ENCODE measurements at regions not wholly inside any gene's neighbourhood (a gene's known extent, or its start where the extent isn't known, plus 50 kb on each side); places are given as distances from the start of the nearest gene placed in this dataset.

DNA sequence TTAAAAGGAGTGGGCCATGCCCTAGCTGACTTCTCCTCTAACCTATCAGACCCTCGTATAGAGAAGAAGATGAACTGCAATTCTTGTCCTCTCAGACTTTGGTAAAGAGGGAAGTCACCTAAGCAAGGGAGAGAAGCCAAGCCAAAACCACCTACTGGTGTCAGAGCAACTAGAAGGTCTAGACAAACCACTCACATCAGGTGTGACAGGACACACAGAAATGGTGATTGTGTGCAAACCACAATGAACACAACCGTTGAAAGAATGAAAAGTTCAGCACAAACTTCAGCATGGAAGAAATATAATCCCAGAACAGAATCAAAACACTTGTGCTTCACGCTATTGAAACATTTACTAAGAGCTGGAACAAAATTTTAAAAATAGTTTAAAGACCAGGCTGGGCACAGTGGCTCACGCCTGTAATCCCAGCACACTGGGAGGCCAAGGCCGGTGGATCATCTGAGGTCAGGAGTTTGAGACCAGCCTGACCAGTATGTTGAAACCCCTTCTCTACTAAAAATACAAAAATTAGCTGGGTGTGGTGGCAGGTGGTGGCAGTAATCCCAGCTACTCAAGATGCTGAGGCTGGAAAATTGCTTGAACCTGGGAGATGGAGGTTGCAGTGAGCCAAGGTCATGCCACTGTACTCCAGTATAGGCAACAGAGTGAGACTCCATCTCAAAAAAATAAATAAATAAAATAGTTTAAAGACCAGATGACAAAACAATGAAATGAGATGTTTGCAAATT lies 56.2 kb upstream of the NTF3 start:
- TF ChIP-seq, protein P1, sequence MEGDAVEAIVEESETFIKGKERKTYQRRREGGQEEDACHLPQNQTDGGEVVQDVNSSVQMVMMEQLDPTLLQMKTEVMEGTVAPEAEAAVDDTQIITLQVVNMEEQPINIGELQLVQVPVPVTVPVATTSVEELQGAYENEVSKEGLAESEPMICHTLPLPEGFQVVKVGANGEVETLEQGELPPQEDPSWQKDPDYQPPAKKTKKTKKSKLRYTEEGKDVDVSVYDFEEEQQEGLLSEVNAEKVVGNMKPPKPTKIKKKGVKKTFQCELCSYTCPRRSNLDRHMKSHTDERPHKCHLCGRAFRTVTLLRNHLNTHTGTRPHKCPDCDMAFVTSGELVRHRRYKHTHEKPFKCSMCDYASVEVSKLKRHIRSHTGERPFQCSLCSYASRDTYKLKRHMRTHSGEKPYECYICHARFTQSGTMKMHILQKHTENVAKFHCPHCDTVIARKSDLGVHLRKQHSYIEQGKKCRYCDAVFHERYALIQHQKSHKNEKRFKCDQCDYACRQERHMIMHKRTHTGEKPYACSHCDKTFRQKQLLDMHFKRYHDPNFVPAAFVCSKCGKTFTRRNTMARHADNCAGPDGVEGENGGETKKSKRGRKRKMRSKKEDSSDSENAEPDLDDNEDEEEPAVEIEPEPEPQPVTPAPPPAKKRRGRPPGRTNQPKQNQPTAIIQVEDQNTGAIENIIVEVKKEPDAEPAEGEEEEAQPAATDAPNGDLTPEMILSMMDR (conservative IDR thresholded peaks at IDR 0.05) = no peak
- TF ChIP-seq ZFX (IDR thresholded peaks at IDR 0.05) = no peak

Measured in C4-2B (cell line).